ENCODE measurements at regions not wholly inside any gene's neighbourhood (a gene's known extent, or its start where the extent isn't known, plus 50 kb on each side); places are given as distances from the start of the nearest gene placed in this dataset.

- TF ChIP-seq, protein P1, sequence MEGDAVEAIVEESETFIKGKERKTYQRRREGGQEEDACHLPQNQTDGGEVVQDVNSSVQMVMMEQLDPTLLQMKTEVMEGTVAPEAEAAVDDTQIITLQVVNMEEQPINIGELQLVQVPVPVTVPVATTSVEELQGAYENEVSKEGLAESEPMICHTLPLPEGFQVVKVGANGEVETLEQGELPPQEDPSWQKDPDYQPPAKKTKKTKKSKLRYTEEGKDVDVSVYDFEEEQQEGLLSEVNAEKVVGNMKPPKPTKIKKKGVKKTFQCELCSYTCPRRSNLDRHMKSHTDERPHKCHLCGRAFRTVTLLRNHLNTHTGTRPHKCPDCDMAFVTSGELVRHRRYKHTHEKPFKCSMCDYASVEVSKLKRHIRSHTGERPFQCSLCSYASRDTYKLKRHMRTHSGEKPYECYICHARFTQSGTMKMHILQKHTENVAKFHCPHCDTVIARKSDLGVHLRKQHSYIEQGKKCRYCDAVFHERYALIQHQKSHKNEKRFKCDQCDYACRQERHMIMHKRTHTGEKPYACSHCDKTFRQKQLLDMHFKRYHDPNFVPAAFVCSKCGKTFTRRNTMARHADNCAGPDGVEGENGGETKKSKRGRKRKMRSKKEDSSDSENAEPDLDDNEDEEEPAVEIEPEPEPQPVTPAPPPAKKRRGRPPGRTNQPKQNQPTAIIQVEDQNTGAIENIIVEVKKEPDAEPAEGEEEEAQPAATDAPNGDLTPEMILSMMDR (IDR thresholded peaks at IDR 0.05): no peak
- TF ChIP-seq POLR2A (IDR thresholded peaks at IDR 0.05): no peak
Measured at GRCh38 chr7:41492603-41493002, 210.3 kb downstream of the INHBA start.
